MM.1S (cell line): ENCODE measurements at regions not wholly inside any gene's neighbourhood (a gene's known extent, or its start where the extent isn't known, plus 50 kb on each side); places are given as distances from the start of the nearest gene placed in this dataset.

Source experiments
- DNase-seq: peaks from one replicate; pipeline ENCODE4 v3.0.0-alpha.2; 2015
- H2AFZ ChIP-seq: fragments of 300-600 bp; sonication (generic); 2 replicates; pipeline ENCODE4 v1.6.0; 2016; ENCODE audit warnings: antibody characterized with exemption, low read length
- H3F3A ChIP-seq: fragments of 300-600 bp; sonication (generic); 2 replicates; pipeline ENCODE4 v1.6.1; 2016; ENCODE audit warnings: mild to moderate bottlenecking, antibody characterized with exemption, low read length, moderate library complexity, mixed read lengths; ENCODE audit not compliant: insufficient read depth
- H3K27ac ChIP-seq: fragments of 300-600 bp; sonication (generic); 2 replicates; pipeline ENCODE4 v1.5.1; 2016; ENCODE audit warnings: mild to moderate bottlenecking, low read length
- H3K27me3 ChIP-seq: fragments of 300-600 bp; sonication (generic); replicated peaks from 2 replicates; pipeline ENCODE4 v1.6.0; 2016; ENCODE audit warnings: low read length; ENCODE audit not compliant: insufficient read depth
- H3K36me3 ChIP-seq: fragments of 300-600 bp; sonication (generic); replicated peaks from 2 replicates; pipeline ENCODE4 v1.6.1; 2016; ENCODE audit warnings: mild to moderate bottlenecking, low read length, mixed read lengths; ENCODE audit not compliant: insufficient read depth
- H3K4me1 ChIP-seq: fragments of 300-600 bp; sonication (generic); 2 replicates; pipeline ENCODE4 v1.6.1; 2016; ENCODE audit warnings: low read length, mixed read lengths
- H3K4me2 ChIP-seq: fragments of 300-600 bp; sonication (generic); 2 replicates; pipeline ENCODE4 v1.6.0; 2016; ENCODE audit warnings: low read depth, low read length
- H3K4me3 ChIP-seq: fragments of 300-600 bp; sonication (generic); 2 replicates; pipeline ENCODE4 v1.5.1; 2016; ENCODE audit warnings: low read length, mixed read lengths
- H3K79me2 ChIP-seq: fragments of 300-600 bp; sonication (generic); 2 replicates; pipeline ENCODE4 v1.6.1; 2016; ENCODE audit warnings: mixed run types, low read length, mixed read lengths
- H3K9ac ChIP-seq: fragments of 300-600 bp; sonication (generic); 2 replicates; pipeline ENCODE4 v1.6.1; 2016; ENCODE audit warnings: low read length, mixed read lengths
- H3K9me2 ChIP-seq: fragments of 300-600 bp; sonication (generic); replicated peaks from 2 replicates; pipeline ENCODE4 v1.6.1; 2016; ENCODE audit warnings: mild to moderate bottlenecking, low read length, mixed read lengths; ENCODE audit not compliant: insufficient read depth
- H3K9me3 ChIP-seq: fragments of 300-600 bp; sonication (generic); replicated peaks from 2 replicates; pipeline ENCODE4 v1.6.1; 2016; ENCODE audit warnings: mild to moderate bottlenecking, low read length, mixed read lengths; ENCODE audit not compliant: insufficient read depth
- H4K20me1 ChIP-seq: fragments of 300-600 bp; sonication (generic); 2 replicates; pipeline ENCODE4 v1.6.1; 2016; ENCODE audit warnings: mild to moderate bottlenecking, low read length, moderate library complexity, mixed read lengths; ENCODE audit not compliant: insufficient read depth
- EZH2 ChIP-seq: fragments of 300-600 bp; sonication (generic); optimal IDR thresholded peaks from 2 replicates; pipeline ENCODE3; 2017; ENCODE audit warnings: low read depth, mild to moderate bottlenecking, antibody characterized with exemption, low read length, mixed read lengths
- EZH2phosphoT487 ChIP-seq: fragments of 300-600 bp; sonication (generic); IDR thresholded peaks from 2 replicates; pipeline ENCODE4 v1.6.1; 2018; ENCODE audit warnings: antibody characterized with exemption, low read length
- TF ChIP-seq, protein P1 (sequence below): fragments of 300-600 bp; sonication (generic); IDR thresholded peaks from 2 replicates; pipeline ENCODE4 v1.5.1; 2016; ENCODE audit warnings: antibody characterized with exemption, low read length, mixed read lengths

DNA sequence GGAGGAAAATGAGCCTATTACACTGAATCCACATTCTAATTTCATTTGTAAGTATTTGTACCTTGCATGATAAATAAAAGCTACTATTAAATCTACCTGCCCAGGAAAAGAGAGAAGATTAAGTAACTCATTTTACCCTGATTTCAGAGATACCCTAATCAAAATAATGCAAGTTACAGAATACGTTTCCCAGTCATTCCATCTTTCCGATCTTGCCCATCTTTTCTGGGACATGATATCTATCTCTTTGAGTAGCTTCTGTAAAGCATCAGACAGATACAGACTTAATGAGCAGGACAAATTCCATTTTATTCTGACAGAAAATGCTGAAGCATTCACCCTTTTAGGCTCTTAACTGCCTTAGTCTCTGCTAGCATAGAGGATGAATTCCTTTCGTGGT is 56.6 kb downstream of the SPRY2 start:
- Histone ChIP-seq H4K20me1 (no peaks in the 10 kb centered on the region), H2AFZ (no peak overlapping the region), H3K27me3 (no peaks in the 10 kb centered on the region), H3K79me2 (no peaks in the 10 kb centered on the region), H3K9ac (no peak overlapping the region), H3K4me1 (no peaks in the 10 kb centered on the region), H3K27ac (no peak overlapping the region), H3K9me2 (no peaks in the 10 kb centered on the region), H3K9me3 (no peaks in the 10 kb centered on the region), H3K4me2 (no peak overlapping the region), H3K4me3 (no peak overlapping the region), H3K36me3 (no peaks in the 10 kb centered on the region), H3F3A (no peaks in the 10 kb centered on the region)
- no peak for DNase-seq
- TF ChIP-seq EZH2 (no peak), EZH2phosphoT487 (no peak)
- TF ChIP-seq, protein P1, sequence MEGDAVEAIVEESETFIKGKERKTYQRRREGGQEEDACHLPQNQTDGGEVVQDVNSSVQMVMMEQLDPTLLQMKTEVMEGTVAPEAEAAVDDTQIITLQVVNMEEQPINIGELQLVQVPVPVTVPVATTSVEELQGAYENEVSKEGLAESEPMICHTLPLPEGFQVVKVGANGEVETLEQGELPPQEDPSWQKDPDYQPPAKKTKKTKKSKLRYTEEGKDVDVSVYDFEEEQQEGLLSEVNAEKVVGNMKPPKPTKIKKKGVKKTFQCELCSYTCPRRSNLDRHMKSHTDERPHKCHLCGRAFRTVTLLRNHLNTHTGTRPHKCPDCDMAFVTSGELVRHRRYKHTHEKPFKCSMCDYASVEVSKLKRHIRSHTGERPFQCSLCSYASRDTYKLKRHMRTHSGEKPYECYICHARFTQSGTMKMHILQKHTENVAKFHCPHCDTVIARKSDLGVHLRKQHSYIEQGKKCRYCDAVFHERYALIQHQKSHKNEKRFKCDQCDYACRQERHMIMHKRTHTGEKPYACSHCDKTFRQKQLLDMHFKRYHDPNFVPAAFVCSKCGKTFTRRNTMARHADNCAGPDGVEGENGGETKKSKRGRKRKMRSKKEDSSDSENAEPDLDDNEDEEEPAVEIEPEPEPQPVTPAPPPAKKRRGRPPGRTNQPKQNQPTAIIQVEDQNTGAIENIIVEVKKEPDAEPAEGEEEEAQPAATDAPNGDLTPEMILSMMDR, result no peak

DNA sequence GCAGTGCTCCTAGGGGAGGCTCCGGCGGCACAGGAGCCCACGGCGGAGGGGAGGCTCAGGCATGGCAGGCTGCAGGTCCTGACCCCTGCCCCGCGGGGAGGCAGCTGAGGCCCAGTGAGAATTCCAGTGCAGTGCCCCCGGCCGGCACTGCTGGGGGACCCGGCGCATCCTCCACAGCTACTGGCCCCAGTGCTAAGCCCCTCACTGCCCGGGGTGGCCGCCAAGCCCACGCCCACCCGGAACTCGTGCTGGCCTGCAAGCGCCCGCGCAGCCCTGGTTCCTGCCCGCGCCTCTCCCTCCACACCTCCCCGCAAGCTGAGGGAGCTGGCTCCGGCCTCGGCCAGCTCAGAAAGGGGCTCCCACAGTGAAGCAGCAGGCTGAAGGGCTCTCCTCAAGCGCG is 62.2 kb downstream of the SPRY2 start:
- DNase-seq, result no peak
- TF ChIP-seq EZH2 (no peak), EZH2phosphoT487 (no peak)
- TF ChIP-seq, protein P1, result no peak
- no peaks in the 10 kb centered on the region for H3K27me3 ChIP-seq

DNA sequence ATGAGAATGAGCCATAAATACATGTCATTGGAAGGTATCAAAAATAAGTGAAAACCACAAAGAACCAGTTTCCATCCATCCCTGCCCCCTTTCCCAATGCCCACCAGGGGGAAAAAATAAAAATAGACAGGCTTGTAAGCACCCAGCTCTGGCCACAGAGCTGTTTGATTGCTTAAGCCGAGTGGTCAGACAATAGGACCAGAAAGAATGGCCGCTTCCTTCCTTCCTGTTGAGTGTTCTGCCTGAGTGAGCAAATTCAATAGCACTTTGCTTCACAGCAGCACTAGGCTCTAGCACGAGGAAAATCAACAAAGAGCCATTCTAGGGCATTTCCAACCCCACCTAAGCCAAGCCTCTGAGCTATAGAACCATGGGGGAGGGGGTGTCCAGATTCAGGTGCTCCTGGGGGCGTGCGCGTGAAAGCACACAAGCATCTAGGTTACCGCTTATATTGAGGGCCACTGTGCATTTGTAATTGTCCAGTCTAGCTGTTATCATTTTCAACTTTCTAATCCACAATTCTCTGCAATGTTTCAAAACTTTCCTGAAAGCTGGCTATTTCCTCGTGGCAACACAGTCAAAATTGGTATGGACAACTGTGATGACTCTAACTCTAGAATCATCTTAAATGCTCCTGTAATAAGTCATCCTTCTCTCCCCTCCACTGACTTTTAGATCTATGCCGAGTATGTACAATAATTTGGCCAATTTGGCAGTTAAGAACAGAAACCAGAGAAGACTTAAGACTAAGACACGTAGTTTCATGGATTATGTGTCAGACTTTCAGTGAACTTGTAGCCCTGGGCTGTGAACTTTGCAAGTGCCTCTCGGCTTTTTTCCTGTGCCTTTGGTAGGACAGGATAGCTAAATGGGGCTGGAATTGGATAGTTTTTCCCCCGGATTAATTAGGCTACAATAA is 64.3 kb downstream of the SPRY2 start:
- Histone ChIP-seq H3K9me2 (no peaks in the 10 kb centered on the region), H3K27me3 (no peaks in the 10 kb centered on the region), H2AFZ (no peak overlapping the region), H3K9me3 (no peaks in the 10 kb centered on the region), H3F3A (no peaks in the 10 kb centered on the region), H3K4me3 (no peak overlapping the region), H4K20me1 (no peaks in the 10 kb centered on the region), H3K4me1 (no peaks in the 10 kb centered on the region), H3K4me2 (no peak overlapping the region), H3K9ac (no peak overlapping the region), H3K36me3 (no peaks in the 10 kb centered on the region), H3K27ac (no peak overlapping the region), H3K79me2 (no peaks in the 10 kb centered on the region)
- TF ChIP-seq EZH2, result no peak
- TF ChIP-seq, protein P1, result no peak
- TF ChIP-seq EZH2phosphoT487, result no peak
- no peak for DNase-seq

More for the DNA sequence above, 62.2 kb downstream of the SPRY2 start:
- Histone ChIP-seq H3K9me3 (no peaks in the 10 kb centered on the region), H4K20me1 (no peaks in the 10 kb centered on the region), H3K79me2 (no peaks in the 10 kb centered on the region), H2AFZ (no peak overlapping the region), H3K27ac (no peak overlapping the region), H3K9me2 (no peaks in the 10 kb centered on the region), H3K4me1 (no peaks in the 10 kb centered on the region), H3K9ac (no peak overlapping the region), H3F3A (no peaks in the 10 kb centered on the region), H3K4me3 (no peak overlapping the region), H3K36me3 (no peaks in the 10 kb centered on the region), H3K4me2 (no peak overlapping the region)
